ENCODE measurements at regions not wholly inside any gene's neighbourhood (a gene's known extent, or its start where the extent isn't known, plus 50 kb on each side); places are given as distances from the start of the nearest gene placed in this dataset.

- TF ChIP-seq ZFX (IDR thresholded peaks at IDR 0.05; ENCODE audit: borderline replicate concordance), result no peak
- TF ChIP-seq, protein P1, sequence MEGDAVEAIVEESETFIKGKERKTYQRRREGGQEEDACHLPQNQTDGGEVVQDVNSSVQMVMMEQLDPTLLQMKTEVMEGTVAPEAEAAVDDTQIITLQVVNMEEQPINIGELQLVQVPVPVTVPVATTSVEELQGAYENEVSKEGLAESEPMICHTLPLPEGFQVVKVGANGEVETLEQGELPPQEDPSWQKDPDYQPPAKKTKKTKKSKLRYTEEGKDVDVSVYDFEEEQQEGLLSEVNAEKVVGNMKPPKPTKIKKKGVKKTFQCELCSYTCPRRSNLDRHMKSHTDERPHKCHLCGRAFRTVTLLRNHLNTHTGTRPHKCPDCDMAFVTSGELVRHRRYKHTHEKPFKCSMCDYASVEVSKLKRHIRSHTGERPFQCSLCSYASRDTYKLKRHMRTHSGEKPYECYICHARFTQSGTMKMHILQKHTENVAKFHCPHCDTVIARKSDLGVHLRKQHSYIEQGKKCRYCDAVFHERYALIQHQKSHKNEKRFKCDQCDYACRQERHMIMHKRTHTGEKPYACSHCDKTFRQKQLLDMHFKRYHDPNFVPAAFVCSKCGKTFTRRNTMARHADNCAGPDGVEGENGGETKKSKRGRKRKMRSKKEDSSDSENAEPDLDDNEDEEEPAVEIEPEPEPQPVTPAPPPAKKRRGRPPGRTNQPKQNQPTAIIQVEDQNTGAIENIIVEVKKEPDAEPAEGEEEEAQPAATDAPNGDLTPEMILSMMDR (IDR thresholded peaks at IDR 0.05), result no peak
- H3K27ac ChIP-seq, result no peak overlapping the region
Observed at GRCh38 chr2:195289081-195289480, 367.9 kb upstream of the SLC39A10 start.

DNA sequence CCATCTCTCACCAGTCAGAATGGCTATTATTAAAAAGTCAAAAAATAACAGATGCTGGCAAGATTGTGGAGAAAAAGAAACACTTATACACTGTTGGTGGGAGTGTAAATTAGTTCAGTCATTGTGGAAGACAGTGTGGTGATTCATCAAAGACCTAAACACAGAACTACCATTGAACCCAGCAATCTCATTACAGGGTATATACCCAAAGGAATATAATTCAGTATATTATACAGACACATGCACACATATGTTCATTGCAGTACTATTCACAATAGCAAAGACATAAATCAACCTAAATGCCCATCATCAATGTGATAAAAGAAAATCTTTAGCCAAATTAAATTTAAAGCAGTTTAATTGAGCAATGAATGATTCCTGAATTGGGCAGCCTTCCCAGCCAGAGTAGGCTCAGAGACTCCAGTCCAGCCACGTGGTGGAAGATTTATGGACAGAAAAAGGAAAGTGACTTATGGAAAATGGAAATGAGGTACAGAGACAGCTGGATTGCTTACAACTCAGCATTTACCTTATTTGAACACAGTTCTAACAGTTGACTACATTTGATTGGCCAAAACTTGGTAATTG, 377.1 kb upstream of the SLC39A10 start:
- TF ChIP-seq, protein P1 (IDR thresholded peaks at IDR 0.05), result no peak
- no peak for TF ChIP-seq ZFX (IDR thresholded peaks at IDR 0.05; ENCODE audit: borderline replicate concordance)

DNA sequence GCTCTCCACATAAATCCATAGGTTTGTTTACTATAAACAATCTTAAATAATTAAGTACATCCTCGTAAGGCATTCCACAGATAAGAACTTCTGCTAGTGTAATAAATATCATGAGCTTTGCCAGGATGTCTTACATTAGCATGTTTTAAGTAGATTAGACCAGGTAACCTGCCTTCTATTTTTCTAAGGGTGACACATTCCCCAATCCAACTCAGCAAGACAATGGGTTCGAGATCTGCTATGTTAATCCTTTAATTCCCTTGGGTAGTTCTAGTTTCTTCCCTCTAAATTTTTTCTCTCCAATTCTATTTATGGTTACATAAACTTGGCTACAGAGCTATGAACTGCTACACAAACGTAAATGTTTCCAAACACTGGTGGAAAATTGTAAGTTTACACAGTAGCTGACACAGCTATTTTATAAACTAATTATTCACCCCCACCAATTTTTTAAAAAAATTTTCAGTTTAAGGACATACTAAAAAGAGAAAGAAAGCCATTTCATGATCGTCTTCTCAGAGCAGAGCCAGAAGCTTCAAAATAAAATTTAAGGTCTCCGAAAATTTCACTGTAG, 386.5 kb upstream of the SLC39A10 start:
- TF ChIP-seq ZFX (IDR thresholded peaks at IDR 0.05; ENCODE audit: borderline replicate concordance), result no peak
- TF ChIP-seq, protein P1 (IDR thresholded peaks at IDR 0.05), result no peak
- H3K27ac ChIP-seq, result no peak overlapping the region

More for the DNA sequence above, 377.1 kb upstream of the SLC39A10 start:
- no peak overlapping the region for H3K27ac ChIP-seq

- no peak for TF ChIP-seq ZFX (IDR thresholded peaks at IDR 0.05; ENCODE audit: borderline replicate concordance)
- TF ChIP-seq, protein P1 (IDR thresholded peaks at IDR 0.05), result no peak
- H3K27ac ChIP-seq, result no peak overlapping the region
Observed at GRCh38 chr2:195269220-195269619, 387.8 kb upstream of the SLC39A10 start.

GRCh38 chr2:195257979-195258378, 399.0 kb upstream of the SLC39A10 start:
- no peak for TF ChIP-seq ZFX (IDR thresholded peaks at IDR 0.05; ENCODE audit: borderline replicate concordance)
- TF ChIP-seq, protein P1 (IDR thresholded peaks at IDR 0.05), result no peak
- H3K27ac ChIP-seq, result no peak overlapping the region

DNA sequence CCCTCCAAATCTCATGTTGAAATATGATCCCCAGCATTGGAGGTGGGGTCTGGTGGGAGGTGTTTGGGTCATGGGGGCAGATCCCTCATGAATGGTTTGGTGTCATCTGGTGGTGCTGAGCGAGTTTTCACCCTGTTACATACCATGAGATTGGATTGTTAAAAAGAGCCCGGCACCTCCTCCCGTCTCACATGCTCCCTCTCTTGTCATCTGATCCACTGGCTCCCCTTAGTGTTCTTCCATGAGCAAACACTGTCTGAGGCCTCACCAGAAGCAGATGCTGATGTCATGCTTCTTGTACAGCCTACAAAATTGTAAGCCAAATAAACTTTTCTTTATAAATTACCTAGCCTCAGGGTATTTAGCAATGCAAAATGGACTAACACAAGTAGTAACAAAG, 405.0 kb upstream of the SLC39A10 start:
- TF ChIP-seq, protein P1 (IDR thresholded peaks at IDR 0.05), result no peak
- no peak for TF ChIP-seq ZFX (IDR thresholded peaks at IDR 0.05; ENCODE audit: borderline replicate concordance)
- H3K27ac ChIP-seq, result no peak overlapping the region

DNA sequence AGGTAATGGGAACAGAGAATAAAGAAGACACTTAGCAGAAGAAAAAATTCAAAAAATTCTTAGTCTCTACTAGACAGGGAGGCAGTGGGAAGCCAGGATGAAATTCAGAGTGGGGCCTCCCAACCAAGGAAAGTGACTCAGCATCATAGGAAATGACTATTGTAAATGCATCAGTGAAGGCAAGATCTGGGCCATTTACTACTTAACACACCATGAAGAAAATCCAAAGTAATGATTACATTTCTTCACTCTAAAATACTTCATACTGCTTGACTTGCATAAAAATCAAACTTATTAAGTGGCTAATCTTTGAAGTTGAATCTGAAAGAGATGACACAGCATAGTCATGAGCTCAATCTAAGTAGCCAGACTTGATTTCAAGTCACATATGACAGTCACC, 405.8 kb upstream of the SLC39A10 start:
- TF ChIP-seq, protein P1 (IDR thresholded peaks at IDR 0.05), result no peak
- TF ChIP-seq ZFX (IDR thresholded peaks at IDR 0.05; ENCODE audit: borderline replicate concordance), result no peak

More for the DNA sequence above, 405.8 kb upstream of the SLC39A10 start:
- no peak overlapping the region for H3K27ac ChIP-seq

All from 22Rv1 (cell line).